ENCODE measurements at regions not wholly inside any gene's neighbourhood (a gene's known extent, or its start where the extent isn't known, plus 50 kb on each side); places are given as distances from the start of the nearest gene placed in this dataset.

GRCh38 chr10:110375121-110375520 is 70.4 kb upstream of the SMNDC1 start:
- Mint-ChIP-seq H3K4me1 (ENCODE audit: unreplicated experiment) (no peaks in the 10 kb centered on the region), H3K4me3 (ENCODE audit: unreplicated experiment) (no peak overlapping the region), H3K36me3 (ENCODE audit: unreplicated experiment) (no peaks in the 10 kb centered on the region), H3K27ac (ENCODE audit: unreplicated experiment) (no peak overlapping the region), H3K9me3 (ENCODE audit: unreplicated experiment) (no peaks in the 10 kb centered on the region), H3K27me3 (ENCODE audit: unreplicated experiment) (no peaks in the 10 kb centered on the region)
- DNase-seq (ENCODE audit: extremely low spot score, unreplicated experiment): no peak
- no peak for TF ChIP-seq CTCF (IDR thresholded peaks at IDR 0.05)

GRCh38 chr10:110376021-110376766 is 71.5 kb upstream of the SMNDC1 start:
- Mint-ChIP-seq H3K9me3 (ENCODE audit: unreplicated experiment) (no peaks in the 10 kb centered on the region), H3K4me3 (ENCODE audit: unreplicated experiment) (no peak overlapping the region), H3K27ac (ENCODE audit: unreplicated experiment) (no peak overlapping the region), H3K4me1 (ENCODE audit: unreplicated experiment) (no peaks in the 10 kb centered on the region), H3K36me3 (ENCODE audit: unreplicated experiment) (no peaks in the 10 kb centered on the region), H3K27me3 (ENCODE audit: unreplicated experiment) (no peaks in the 10 kb centered on the region)
- no peak for DNase-seq (ENCODE audit: extremely low spot score, unreplicated experiment)
- TF ChIP-seq CTCF (IDR thresholded peaks at IDR 0.05): no peak

- Mint-ChIP-seq H3K4me1 (ENCODE audit: unreplicated experiment) (no peaks in the 10 kb centered on the region), H3K4me3 (ENCODE audit: unreplicated experiment) (no peak overlapping the region), H3K9me3 (ENCODE audit: unreplicated experiment) (no peaks in the 10 kb centered on the region), H3K36me3 (ENCODE audit: unreplicated experiment) (no peaks in the 10 kb centered on the region), H3K27ac (ENCODE audit: unreplicated experiment) (no peak overlapping the region), H3K27me3 (ENCODE audit: unreplicated experiment) (no peaks in the 10 kb centered on the region)
- no peak for TF ChIP-seq CTCF (IDR thresholded peaks at IDR 0.05)
- no peak for DNase-seq (ENCODE audit: extremely low spot score, unreplicated experiment)
Observed at GRCh38 chr10:110376767-110377160, 72.0 kb upstream of the SMNDC1 start.

- no peaks in the 10 kb centered on the region for H3K9me3 Mint-ChIP-seq (ENCODE audit: unreplicated experiment)
- H3K4me3 Mint-ChIP-seq (ENCODE audit: unreplicated experiment): no peak overlapping the region
- no peaks in the 10 kb centered on the region for H3K4me1 Mint-ChIP-seq (ENCODE audit: unreplicated experiment)
Observed at GRCh38 chr10:110378006-110378405, 73.3 kb upstream of the SMNDC1 start.

More at GRCh38 chr10:110378006-110378405, 73.3 kb upstream of the SMNDC1 start:
- Mint-ChIP-seq H3K27ac (ENCODE audit: unreplicated experiment) (no peak overlapping the region), H3K36me3 (ENCODE audit: unreplicated experiment) (no peaks in the 10 kb centered on the region), H3K27me3 (ENCODE audit: unreplicated experiment) (no peaks in the 10 kb centered on the region)
- no peak for DNase-seq (ENCODE audit: extremely low spot score, unreplicated experiment)
- no peak for TF ChIP-seq CTCF (IDR thresholded peaks at IDR 0.05)
